ENCODE measurements at regions not wholly inside any gene's neighbourhood (a gene's known extent, or its start where the extent isn't known, plus 50 kb on each side); places are given as distances from the start of the nearest gene placed in this dataset.

GRCh38 chr13:71274923-71275608, 591.9 kb downstream of the DACH1 start:
- TF ChIP-seq POLR2A (IDR thresholded peaks at IDR 0.05; ENCODE audit: low read depth, low read length): no peak
- DNase-seq (ENCODE audit: insufficient read length, low spot score) (no peak), FAIRE-seq (no peak)

GRCh38 chr13:71261256-71261655, 605.7 kb downstream of the DACH1 start:
- no peak for TF ChIP-seq POLR2A (IDR thresholded peaks at IDR 0.05; ENCODE audit: low read depth, low read length)
- DNase-seq (ENCODE audit: insufficient read length, low spot score) (no peak), FAIRE-seq (no peak)

- FAIRE-seq (no peak), DNase-seq (ENCODE audit: insufficient read length, low spot score) (no peak)
- TF ChIP-seq POLR2A (IDR thresholded peaks at IDR 0.05; ENCODE audit: low read depth, low read length): no peak
These were observed 606.8 kb downstream of the DACH1 start for GRCh38 chr13:71260246-71260645.

GRCh38 chr13:71255633-71256032, 611.4 kb downstream of the DACH1 start:
- TF ChIP-seq POLR2A (IDR thresholded peaks at IDR 0.05; ENCODE audit: low read depth, low read length): no peak
- FAIRE-seq (no peak), DNase-seq (ENCODE audit: insufficient read length, low spot score) (no peak)

GRCh38 chr13:71254384-71254783, 612.6 kb downstream of the DACH1 start:
- DNase-seq (ENCODE audit: insufficient read length, low spot score): no peak
- TF ChIP-seq POLR2A (IDR thresholded peaks at IDR 0.05; ENCODE audit: low read depth, low read length): no peak
- no peak for FAIRE-seq

- no peak for DNase-seq (ENCODE audit: insufficient read length, low spot score)
- no peak for TF ChIP-seq POLR2A (IDR thresholded peaks at IDR 0.05; ENCODE audit: low read depth, low read length)
- no peak for FAIRE-seq
These were observed 614.8 kb downstream of the DACH1 start for GRCh38 chr13:71252184-71252704.

- DNase-seq (ENCODE audit: insufficient read length, low spot score) (no peak), FAIRE-seq (no peak)
- TF ChIP-seq POLR2A (IDR thresholded peaks at IDR 0.05; ENCODE audit: low read depth, low read length): no peak
These were observed 615.6 kb downstream of the DACH1 start for GRCh38 chr13:71251292-71251951.

- no peak for FAIRE-seq
- DNase-seq (ENCODE audit: insufficient read length, low spot score): no peak
- no peak for TF ChIP-seq POLR2A (IDR thresholded peaks at IDR 0.05; ENCODE audit: low read depth, low read length)
These were observed 618.0 kb downstream of the DACH1 start for GRCh38 chr13:71249011-71249410.

- no peak for FAIRE-seq
- no peak for TF ChIP-seq POLR2A (IDR thresholded peaks at IDR 0.05; ENCODE audit: low read depth, low read length)
- DNase-seq (ENCODE audit: insufficient read length, low spot score): no peak
These were observed 622.8 kb downstream of the DACH1 start for GRCh38 chr13:71244161-71244560.

- FAIRE-seq (no peak), DNase-seq (ENCODE audit: insufficient read length, low spot score) (no peak)
- TF ChIP-seq POLR2A (IDR thresholded peaks at IDR 0.05; ENCODE audit: low read depth, low read length): no peak
These were observed 624.8 kb downstream of the DACH1 start for GRCh38 chr13:71242201-71242600.

- FAIRE-seq (no peak), DNase-seq (ENCODE audit: insufficient read length, low spot score) (no peak)
These were observed 626.1 kb downstream of the DACH1 start for GRCh38 chr13:71240911-71241310.

GRCh38 chr13:71237332-71237731, 629.7 kb downstream of the DACH1 start:
- no peak for DNase-seq (ENCODE audit: insufficient read length, low spot score)
- FAIRE-seq: no peak
- TF ChIP-seq POLR2A (IDR thresholded peaks at IDR 0.05; ENCODE audit: low read depth, low read length): no peak

More at GRCh38 chr13:71240911-71241310, 626.1 kb downstream of the DACH1 start:
- TF ChIP-seq POLR2A (IDR thresholded peaks at IDR 0.05; ENCODE audit: low read depth, low read length): no peak

- no peak for DNase-seq (ENCODE audit: insufficient read length, low spot score)
- no peak for FAIRE-seq
- no peak for TF ChIP-seq POLR2A (IDR thresholded peaks at IDR 0.05; ENCODE audit: low read depth, low read length)
These were observed 647.1 kb downstream of the DACH1 start for GRCh38 chr13:71219698-71220415.

GRCh38 chr13:71218960-71219359, 648.0 kb downstream of the DACH1 start:
- no peak for DNase-seq (ENCODE audit: insufficient read length, low spot score)
- FAIRE-seq: no peak
- TF ChIP-seq POLR2A (IDR thresholded peaks at IDR 0.05; ENCODE audit: low read depth, low read length): no peak
